ENCODE measurements at regions not wholly inside any gene's neighbourhood (a gene's known extent, or its start where the extent isn't known, plus 50 kb on each side); places are given as distances from the start of the nearest gene placed in this dataset.

- no peak overlapping the region for H3K27ac Mint-ChIP-seq (ENCODE audit: unreplicated experiment)
- no peaks in the 10 kb centered on the region for H3K27me3 Mint-ChIP-seq (ENCODE audit: unreplicated experiment)
- no peak for TF ChIP-seq CTCF (IDR thresholded peaks at IDR 0.05; ENCODE audit: unreplicated experiment)
- H3K36me3 Mint-ChIP-seq (ENCODE audit: low read depth, unreplicated experiment), result no peaks in the 10 kb centered on the region
- H3K4me3 Mint-ChIP-seq (ENCODE audit: unreplicated experiment), result no peak overlapping the region
- no peaks in the 10 kb centered on the region for H3K9me3 Mint-ChIP-seq (ENCODE audit: unreplicated experiment)
- peaks cover 17% of the 10 kb centered on the region for H3K4me1 Mint-ChIP-seq (ENCODE audit: unreplicated experiment)
- DNase-seq (ENCODE audit: low spot score), result no peak
These were observed 253.9 kb upstream of the RGMB start for GRCh38 chr5:98519571-98519970.

- no peaks in the 10 kb centered on the region for H3K9me3 Mint-ChIP-seq (ENCODE audit: unreplicated experiment)
- peaks cover 12% of the 10 kb centered on the region for H3K4me1 Mint-ChIP-seq (ENCODE audit: unreplicated experiment)
- no peak for TF ChIP-seq CTCF (IDR thresholded peaks at IDR 0.05; ENCODE audit: unreplicated experiment)
- H3K27ac Mint-ChIP-seq (ENCODE audit: unreplicated experiment), result no peak overlapping the region
- no peaks in the 10 kb centered on the region for H3K36me3 Mint-ChIP-seq (ENCODE audit: low read depth, unreplicated experiment)
- no peaks in the 10 kb centered on the region for H3K27me3 Mint-ChIP-seq (ENCODE audit: unreplicated experiment)
- no peak overlapping the region for H3K4me3 Mint-ChIP-seq (ENCODE audit: unreplicated experiment)
- no peak for DNase-seq (ENCODE audit: low spot score)
These were observed 251.6 kb upstream of the RGMB start for GRCh38 chr5:98521821-98522220.

- H3K27me3 Mint-ChIP-seq (ENCODE audit: unreplicated experiment), result no peaks in the 10 kb centered on the region
These were observed 248.7 kb upstream of the RGMB start for GRCh38 chr5:98524773-98525172.

GRCh38 chr5:98527846-98528245, 245.6 kb upstream of the RGMB start:
- DNase-seq (ENCODE audit: low spot score), result no peak
- Mint-ChIP-seq H3K9me3 (ENCODE audit: unreplicated experiment) (no peaks in the 10 kb centered on the region), H3K36me3 (ENCODE audit: low read depth, unreplicated experiment) (no peaks in the 10 kb centered on the region), H3K27me3 (ENCODE audit: unreplicated experiment) (no peaks in the 10 kb centered on the region), H3K4me1 (ENCODE audit: unreplicated experiment) (peaks cover 5% of the 10 kb centered on the region), H3K4me3 (ENCODE audit: unreplicated experiment) (no peak overlapping the region), H3K27ac (ENCODE audit: unreplicated experiment) (no peak overlapping the region)
- no peak for TF ChIP-seq CTCF (IDR thresholded peaks at IDR 0.05; ENCODE audit: unreplicated experiment)

More at GRCh38 chr5:98524773-98525172, 248.7 kb upstream of the RGMB start:
- Mint-ChIP-seq H3K36me3 (ENCODE audit: low read depth, unreplicated experiment) (no peaks in the 10 kb centered on the region), H3K27ac (ENCODE audit: unreplicated experiment) (no peak overlapping the region), H3K4me3 (ENCODE audit: unreplicated experiment) (no peak overlapping the region), H3K4me1 (ENCODE audit: unreplicated experiment) (peaks cover 5% of the 10 kb centered on the region), H3K9me3 (ENCODE audit: unreplicated experiment) (no peaks in the 10 kb centered on the region)
- TF ChIP-seq CTCF (IDR thresholded peaks at IDR 0.05; ENCODE audit: unreplicated experiment), result no peak
- DNase-seq (ENCODE audit: low spot score), result no peak

- H3K27me3 Mint-ChIP-seq (ENCODE audit: unreplicated experiment), result no peaks in the 10 kb centered on the region
- no peak overlapping the region for H3K27ac Mint-ChIP-seq (ENCODE audit: unreplicated experiment)
- H3K9me3 Mint-ChIP-seq (ENCODE audit: unreplicated experiment), result no peaks in the 10 kb centered on the region
- TF ChIP-seq CTCF (IDR thresholded peaks at IDR 0.05; ENCODE audit: unreplicated experiment), result no peak
- no peak overlapping the region for H3K4me3 Mint-ChIP-seq (ENCODE audit: unreplicated experiment)
- no peaks in the 10 kb centered on the region for H3K4me1 Mint-ChIP-seq (ENCODE audit: unreplicated experiment)
- no peak for DNase-seq (ENCODE audit: low spot score)
- no peaks in the 10 kb centered on the region for H3K36me3 Mint-ChIP-seq (ENCODE audit: low read depth, unreplicated experiment)
These were observed 244.1 kb upstream of the RGMB start for GRCh38 chr5:98529321-98529720.

Data from endothelial cell (in vitro differentiated cells).